RKO (cell line): ENCODE measurements at regions not wholly inside any gene's neighbourhood (a gene's known extent, or its start where the extent isn't known, plus 50 kb on each side); places are given as distances from the start of the nearest gene placed in this dataset.

Experiments
- DNase-seq: peaks from one replicate; pipeline ENCODE4 v3.0.0-alpha.2; 2016; ENCODE audit warnings: low spot score

GRCh38 chr6:43983191-43983590, 144.1 kb downstream of the MRPL14 start:
- no peak for DNase-seq

GRCh38 chr6:43982084-43982625, 145.1 kb downstream of the MRPL14 start:
- DNase-seq = no peak

GRCh38 chr6:43981363-43981990, 145.8 kb downstream of the MRPL14 start:
- no peak for DNase-seq

GRCh38 chr6:43980004-43980795, 147.1 kb downstream of the MRPL14 start:
- DNase-seq = no peak

- DNase-seq = no peak
Observed at GRCh38 chr6:43979525-43979924, 147.7 kb downstream of the MRPL14 start.

- no peak for DNase-seq
Observed at GRCh38 chr6:43978473-43979346, 148.5 kb downstream of the MRPL14 start.

- DNase-seq = no peak
Observed at GRCh38 chr6:43977404-43978111, 149.7 kb downstream of the MRPL14 start.

GRCh38 chr6:43976706-43977403, 150.4 kb downstream of the MRPL14 start:
- no peak for DNase-seq

- DNase-seq = no peak
Observed at GRCh38 chr6:43974643-43975230, 152.5 kb downstream of the MRPL14 start.

DNA sequence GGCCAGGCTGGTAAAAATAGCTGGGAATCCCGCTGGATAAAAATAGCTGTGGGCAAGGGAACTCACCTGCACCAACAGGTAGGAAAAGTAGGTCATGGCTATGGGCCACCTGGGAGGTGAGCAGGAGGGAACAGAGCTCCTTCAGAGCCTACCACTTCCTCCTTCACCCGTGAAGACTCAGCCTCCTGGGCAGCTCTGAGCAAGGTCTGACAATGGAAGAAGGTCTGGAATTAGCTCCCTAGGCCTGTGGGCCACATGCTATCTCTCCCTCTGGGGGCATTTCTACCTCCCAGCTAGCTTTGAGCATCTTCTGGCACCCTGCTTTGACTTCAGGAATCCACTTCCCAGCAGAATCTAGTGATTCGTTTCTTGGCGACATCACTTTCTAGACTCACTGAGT, 153.9 kb downstream of the MRPL14 start:
- no peak for DNase-seq

GRCh38 chr6:43972913-43973300, 154.3 kb downstream of the MRPL14 start:
- DNase-seq = no peak

- DNase-seq = no peak
Observed at GRCh38 chr6:43972179-43972912, 154.9 kb downstream of the MRPL14 start.

GRCh38 chr6:43971776-43972126, 155.5 kb downstream of the MRPL14 start:
- no peak for DNase-seq

GRCh38 chr6:43970913-43971775, 156.1 kb downstream of the MRPL14 start:
- no peak for DNase-seq

DNA sequence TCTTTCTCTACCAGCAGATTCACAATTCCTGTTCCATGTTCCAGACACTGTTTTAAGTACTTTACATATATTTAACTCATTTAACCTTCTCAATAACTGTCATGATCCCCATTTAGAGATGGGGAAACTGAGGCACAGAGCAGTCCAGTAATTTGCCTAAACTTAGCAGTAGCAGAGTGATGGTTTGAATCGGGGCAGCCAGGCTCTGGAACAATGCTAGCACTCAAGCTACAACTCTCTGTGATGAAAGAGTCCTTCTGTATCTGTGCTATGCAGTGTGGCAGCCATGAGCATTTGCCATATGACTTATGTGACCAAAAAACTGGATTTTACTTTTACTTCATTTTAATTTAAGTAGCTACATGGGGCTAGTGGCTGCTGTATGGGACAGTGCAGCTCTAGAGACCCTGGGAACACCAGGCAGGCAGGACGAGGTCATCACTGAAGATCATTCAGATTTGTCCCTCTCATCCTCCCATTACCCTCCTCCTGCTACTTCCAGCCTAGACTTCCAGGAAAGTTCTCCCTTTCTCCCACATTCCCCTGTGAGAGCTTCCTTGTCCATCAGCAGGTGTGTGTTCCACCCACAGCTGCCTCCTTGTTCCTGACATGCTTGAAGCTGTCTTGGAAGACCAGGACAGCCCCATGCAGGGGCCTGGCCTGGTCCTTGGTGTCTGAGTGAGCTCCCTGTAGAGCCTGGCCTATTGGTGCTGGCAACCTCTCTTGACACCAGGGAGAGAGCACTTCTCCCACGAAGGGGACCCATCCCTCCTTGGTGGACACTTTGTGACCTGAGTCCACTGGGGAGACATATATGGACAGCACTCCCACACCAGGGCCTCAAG, 157.0 kb downstream of the MRPL14 start:
- no peak for DNase-seq

DNA sequence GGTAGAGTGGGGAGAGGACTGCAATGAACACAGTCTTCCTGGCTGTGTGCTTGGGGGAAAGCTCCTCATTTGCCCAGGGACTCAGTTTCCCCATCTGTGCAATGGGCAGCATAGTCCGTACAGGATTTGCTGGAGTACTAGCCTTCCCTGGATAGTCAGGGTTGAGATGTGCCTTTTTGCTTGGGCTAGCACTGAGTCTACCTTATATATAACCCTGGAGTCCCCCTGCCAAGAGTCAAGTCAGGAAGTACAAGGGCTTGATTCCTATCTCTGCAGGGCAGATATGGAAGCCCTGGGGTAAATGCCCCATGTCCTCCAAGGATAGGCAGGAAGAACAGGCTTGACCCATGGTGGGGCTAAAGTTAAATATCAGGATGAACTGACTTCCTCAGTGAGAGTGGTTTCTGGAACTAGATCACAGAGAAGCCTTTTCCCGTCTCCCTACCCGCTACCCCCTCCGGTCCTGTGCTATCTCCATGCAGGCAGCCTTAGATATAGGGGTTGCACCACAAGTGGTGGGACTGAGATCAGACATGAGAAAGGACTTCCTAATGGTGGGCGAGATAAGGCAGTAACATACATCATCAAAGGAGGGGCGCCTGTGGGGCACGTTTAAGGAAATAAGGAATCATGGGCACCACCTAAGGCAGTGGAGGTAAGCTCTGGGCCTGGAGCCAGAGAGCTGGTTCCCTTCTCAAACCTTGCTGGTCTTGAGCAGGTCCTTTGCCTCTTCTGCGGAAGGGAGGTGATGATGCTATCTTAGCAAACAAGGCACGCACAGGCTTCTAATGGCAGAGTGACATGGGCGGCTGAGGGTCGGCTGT, 157.9 kb downstream of the MRPL14 start:
- DNase-seq = no peak
